Mucosa of rectum (tissue), 2 donors: ENCODE measurements at regions not wholly inside any gene's neighbourhood (a gene's known extent, or its start where the extent isn't known, plus 50 kb on each side); places are given as distances from the start of the nearest gene placed in this dataset.

Experiments
- H3K27ac ChIP-seq, 2 donors: one replicate each; pipeline ENCODE4 v1.7.0; 2013; ENCODE audit warnings: inconsistent platforms in 2 of 2, low read depth in 2 of 2, low read length in 2 of 2
- H3K27me3 ChIP-seq, 2 donors: one replicate each; pipeline ENCODE4 v1.7.0; 2013; ENCODE audit warnings: low read length in 2 of 2; ENCODE audit not compliant: control insufficient read depth in 2 of 2, insufficient read depth in 2 of 2
- H3K36me3 ChIP-seq, 2 donors: one replicate each; pipeline ENCODE4 v1.7.0; 2013; ENCODE audit warnings: low read length in 2 of 2; ENCODE audit not compliant: control insufficient read depth in 2 of 2, insufficient read depth in 2 of 2
- H3K4me1 ChIP-seq, 2 donors: one replicate each; pipeline ENCODE4 v1.7.0; 2013; ENCODE audit warnings: low read length in 2 of 2, mild to moderate bottlenecking in 1 of 2; ENCODE audit not compliant: control insufficient read depth in 2 of 2, insufficient read depth in 2 of 2
- H3K4me3 ChIP-seq, 2 donors: one replicate each; pipeline ENCODE4 v1.7.0; 2013; ENCODE audit warnings: low read length in 2 of 2
- H3K9ac ChIP-seq, 2 donors: one replicate each; pipeline ENCODE4 v1.7.0; 2013; ENCODE audit warnings: low read length in 2 of 2, low read depth in 1 of 2, mild to moderate bottlenecking in 1 of 2
- H3K9me3 ChIP-seq, 2 donors: one replicate each; pipeline ENCODE4 v1.7.0; 2013; ENCODE audit warnings: low read length in 2 of 2; ENCODE audit not compliant: control insufficient read depth in 2 of 2
- donor health status: healthy.
- donor health status: Normal muscosa, but diverticular disease.

DNA sequence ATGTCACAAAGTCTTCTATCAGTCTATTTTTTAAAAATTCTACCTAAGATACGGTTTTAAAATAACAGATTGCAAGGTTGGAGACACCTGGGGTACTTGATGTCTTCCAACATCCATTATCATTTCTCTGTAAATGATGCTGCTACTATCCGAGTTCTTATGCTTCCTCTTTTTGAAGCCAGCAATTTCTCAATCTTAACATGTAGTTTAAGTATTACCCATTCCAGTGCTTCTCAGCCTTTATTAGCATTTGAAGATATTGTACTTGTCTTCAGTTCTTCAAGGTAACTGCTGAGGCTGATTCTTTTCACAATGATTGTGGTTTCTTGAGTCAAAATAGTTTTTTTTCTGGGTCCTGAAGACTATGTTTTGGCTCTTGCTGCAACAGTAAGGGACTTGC lies 96.4 kb upstream of the SELENOP start:
- H3K4me1 ChIP-seq, result peaks cover 3 to 4% of the 10 kb centered on the region in 2 donors
- H3K4me3 ChIP-seq, result peak overlapping the region; percentile 75 to 85
- H3K27me3 ChIP-seq, result peaks cover 4 to 12% of the 10 kb centered on the region in 2 donors
- H3K9me3 ChIP-seq, result no peaks in the 10 kb centered on the region
- no peak overlapping the region for H3K9ac ChIP-seq
- H3K36me3 ChIP-seq, result no peaks in the 10 kb centered on the region
- H3K27ac ChIP-seq, result no peak overlapping the region

- Histone ChIP-seq H3K27ac (no peak overlapping the region), H3K27me3 (peaks cover 4 to 12% of the 10 kb centered on the region in 2 donors), H3K9ac (no peak overlapping the region), H3K36me3 (no peaks in the 10 kb centered on the region), H3K4me1 (peaks cover 3 to 4% of the 10 kb centered on the region in 2 donors), H3K4me3 (no peak overlapping the region), H3K9me3 (no peaks in the 10 kb centered on the region)
Observed at GRCh38 chr5:42905827-42906226, 94.1 kb upstream of the SELENOP start.

DNA sequence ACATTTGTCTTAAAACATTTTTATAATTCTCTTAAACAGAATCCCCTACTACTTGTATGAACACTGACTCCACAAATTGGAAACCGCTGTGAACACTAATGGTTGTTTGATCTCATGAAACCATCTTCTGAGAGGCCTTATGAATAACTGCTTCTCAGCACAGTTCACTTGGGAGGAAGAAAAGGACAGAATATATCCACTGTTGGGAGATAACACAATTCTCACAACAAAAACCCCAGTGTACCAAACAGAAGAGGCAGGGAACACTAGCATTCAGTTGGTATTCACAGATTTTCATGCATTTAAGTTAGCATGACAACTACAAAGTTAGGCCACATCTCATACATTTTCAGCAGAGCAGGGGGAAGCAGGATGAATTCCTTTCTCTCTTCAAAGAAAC lies 89.0 kb upstream of the SELENOP start:
- no peaks in the 10 kb centered on the region for H3K36me3 ChIP-seq
- H3K4me3 ChIP-seq, result no peak overlapping the region
- H3K9ac ChIP-seq, result no peak overlapping the region
- H3K27me3 ChIP-seq, result peaks cover 0 to 5% of the 10 kb centered on the region in 2 donors
- H3K27ac ChIP-seq, result no peak overlapping the region
- no peaks in the 10 kb centered on the region for H3K4me1 ChIP-seq
- H3K9me3 ChIP-seq, result no peaks in the 10 kb centered on the region

GRCh38 chr5:42898760-42899159 lies 87.1 kb upstream of the SELENOP start:
- Histone ChIP-seq H3K36me3 (no peaks in the 10 kb centered on the region), H3K4me1 (no peaks in the 10 kb centered on the region), H3K27me3 (no peaks in the 10 kb centered on the region), H3K27ac (no peak overlapping the region), H3K9me3 (no peaks in the 10 kb centered on the region), H3K9ac (no peak overlapping the region), H3K4me3 (no peak overlapping the region)

DNA sequence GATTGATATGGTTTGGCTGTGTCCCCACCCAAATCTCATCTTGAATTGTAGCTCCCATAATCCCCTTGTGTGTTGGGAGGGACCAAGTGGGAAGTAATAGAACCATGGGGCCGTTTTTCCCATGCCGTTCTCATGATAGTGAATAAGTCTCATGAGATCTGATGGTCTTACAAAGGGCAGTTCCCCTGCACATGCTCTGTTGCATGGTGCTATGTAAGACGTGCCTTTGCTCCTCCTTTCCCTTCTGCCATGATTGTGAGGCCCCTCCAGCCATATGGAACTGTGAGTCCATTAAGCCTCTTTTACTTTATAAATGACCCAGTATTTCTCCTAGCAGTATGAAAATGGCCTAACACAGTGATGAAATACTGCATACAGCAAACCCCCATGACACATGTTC lies 84.8 kb upstream of the SELENOP start:
- Histone ChIP-seq H3K27me3 (no peaks in the 10 kb centered on the region), H3K9ac (no peak overlapping the region), H3K36me3 (no peaks in the 10 kb centered on the region), H3K4me1 (no peaks in the 10 kb centered on the region), H3K27ac (no peak overlapping the region), H3K9me3 (no peaks in the 10 kb centered on the region), H3K4me3 (no peak overlapping the region)

GRCh38 chr5:42894057-42894456 lies 82.4 kb upstream of the SELENOP start:
- no peaks in the 10 kb centered on the region for H3K27me3 ChIP-seq

GRCh38 chr5:42889311-42889933 lies 77.7 kb upstream of the SELENOP start:
- no peaks in the 10 kb centered on the region for H3K9me3 ChIP-seq
- H3K9ac ChIP-seq, result no peak overlapping the region
- H3K27ac ChIP-seq, result no peak overlapping the region
- no peaks in the 10 kb centered on the region for H3K27me3 ChIP-seq
- peaks cover 0 to 24% of the 10 kb centered on the region in 2 donors for H3K4me1 ChIP-seq
- no peak overlapping the region for H3K4me3 ChIP-seq
- H3K36me3 ChIP-seq, result no peaks in the 10 kb centered on the region

More at GRCh38 chr5:42894057-42894456, 82.4 kb upstream of the SELENOP start:
- no peak overlapping the region for H3K9ac ChIP-seq
- no peaks in the 10 kb centered on the region for H3K36me3 ChIP-seq
- H3K27ac ChIP-seq, result no peak overlapping the region
- H3K4me1 ChIP-seq, result no peaks in the 10 kb centered on the region
- H3K9me3 ChIP-seq, result no peaks in the 10 kb centered on the region
- no peak overlapping the region for H3K4me3 ChIP-seq

DNA sequence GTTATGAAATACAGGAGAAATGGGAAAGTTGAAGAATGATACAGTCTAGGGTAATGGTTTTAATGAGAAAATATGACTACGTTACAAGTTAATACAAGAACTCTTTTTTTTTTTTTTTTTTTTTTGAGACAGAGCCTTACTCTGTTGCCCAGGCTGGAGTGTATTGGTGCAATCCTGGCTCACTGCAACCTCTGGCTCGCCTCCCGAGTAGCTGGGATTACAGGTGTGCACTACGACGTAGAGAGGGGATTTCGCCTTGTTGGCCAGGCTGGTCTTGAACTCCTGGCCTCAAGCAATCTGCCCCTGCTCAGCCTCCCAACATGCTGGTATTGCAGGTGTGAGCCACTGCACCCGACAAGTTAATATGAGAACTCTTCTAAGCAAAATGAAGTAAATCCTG lies 77.1 kb upstream of the SELENOP start:
- Histone ChIP-seq H3K9ac (no peak overlapping the region), H3K4me1 (peaks cover 0 to 24% of the 10 kb centered on the region in 2 donors), H3K4me3 (no peak overlapping the region), H3K36me3 (no peaks in the 10 kb centered on the region), H3K27ac (no peak overlapping the region), H3K9me3 (no peaks in the 10 kb centered on the region), H3K27me3 (no peaks in the 10 kb centered on the region)

GRCh38 chr5:42887575-42887974 lies 75.9 kb upstream of the SELENOP start:
- Histone ChIP-seq H3K4me3 (no peak overlapping the region), H3K9ac (peak overlapping the region in 1 of 2 donors; percentile 41), H3K4me1 (peaks cover 0 to 24% of the 10 kb centered on the region in 2 donors), H3K36me3 (no peaks in the 10 kb centered on the region), H3K27ac (peak overlapping the region; percentile 49 to 76), H3K9me3 (no peaks in the 10 kb centered on the region), H3K27me3 (no peaks in the 10 kb centered on the region)

DNA sequence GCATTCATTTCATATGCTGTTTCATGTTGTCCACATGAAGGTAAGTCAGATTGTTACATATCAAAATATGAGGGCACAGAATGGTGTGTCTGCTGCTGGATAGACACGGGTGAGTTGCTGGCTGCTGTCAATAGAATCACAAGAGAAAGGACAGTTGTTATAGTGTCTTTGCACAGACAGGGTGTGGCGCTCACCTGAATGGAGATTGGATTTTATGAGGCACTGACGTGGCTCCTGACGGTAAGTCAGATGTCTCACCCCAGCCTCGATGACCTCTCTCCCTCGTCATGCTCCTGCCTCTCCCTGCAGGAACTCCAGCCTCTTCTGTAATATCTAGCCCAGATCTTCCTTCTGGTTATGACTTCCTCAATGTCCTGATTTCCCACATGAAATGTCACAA lies 75.4 kb upstream of the SELENOP start:
- peak overlapping the region in 1 of 2 donors; percentile 41 for H3K9ac ChIP-seq
- no peak overlapping the region for H3K4me3 ChIP-seq
- H3K4me1 ChIP-seq, result peaks cover 0 to 24% of the 10 kb centered on the region in 2 donors
- no peaks in the 10 kb centered on the region for H3K9me3 ChIP-seq
- peak overlapping the region; percentile 64 to 76 for H3K27ac ChIP-seq
- H3K36me3 ChIP-seq, result no peaks in the 10 kb centered on the region
- no peaks in the 10 kb centered on the region for H3K27me3 ChIP-seq
